K562 (cell line): ENCODE measurements at regions not wholly inside any gene's neighbourhood (a gene's known extent, or its start where the extent isn't known, plus 50 kb on each side); places are given as distances from the start of the nearest gene placed in this dataset.

ENCODE experiments used
- CBX5 ChIP-seq: IDR thresholded peaks from 2 replicates; pipeline ENCODE4 v1.6.1; 2014; ENCODE audit warnings: low read depth, borderline replicate concordance
- ELF2 ChIP-seq: fragments of 250-450 bp; sonication (Bioruptor Pico); IDR thresholded peaks from 2 replicates; pipeline ENCODE4 v1.5.0; 2021; ENCODE audit warnings: mild to moderate bottlenecking
- FOXP1 ChIP-seq: sonication (generic); formaldehyde crosslinking; IDR thresholded peaks from 2 replicates; pipeline ENCODE4 v1.8.0; 2022; ENCODE audit warnings: mild to moderate bottlenecking, missing genetic modification reagents
- HDAC2 ChIP-seq: fragments of 450-650 bp; IDR thresholded peaks from 2 replicates; pipeline ENCODE4 v1.6.1; 2016; ENCODE audit warnings: mild to moderate bottlenecking
- KHSRP ChIP-seq: fragments of 450-650 bp; IDR thresholded peaks from 2 replicates; pipeline ENCODE4 v1.6.1; 2017
- MYBL2 ChIP-seq, 2 experiments: fragments of 450-650 bp in 1 of 2; sonication (generic) in 1 of 2; formaldehyde crosslinking in 1 of 2; IDR thresholded peaks; 2 replicates each; pipeline versions ENCODE4 v1.6.1 to v1.8.1; 2017 to 2022; ENCODE audit warnings: borderline replicate concordance in 1 of 2, inconsistent platforms in 1 of 2, low read depth in 1 of 2, mild to moderate bottlenecking in 1 of 2, missing genetic modification reagents in 1 of 2, moderate library complexity in 1 of 2
- RBM14 ChIP-seq: fragments of 200-400 bp; formaldehyde crosslinking; IDR thresholded peaks from 2 replicates; pipeline ENCODE4 v1.6.1; 2018; ENCODE audit warnings: low read depth, mild to moderate bottlenecking, low read length, moderate library complexity, borderline replicate concordance; ENCODE audit not compliant: insufficient read depth
- RBM34 ChIP-seq: fragments of 200-400 bp; formaldehyde crosslinking; IDR thresholded peaks from 2 replicates; pipeline ENCODE4 v1.6.1; 2018; ENCODE audit warnings: low read length, borderline replicate concordance; ENCODE audit not compliant: insufficient read depth
- SMARCA4 ChIP-seq: fragments of 450-650 bp; IDR thresholded peaks from 2 replicates; pipeline ENCODE4 v1.6.1; 2016
- SNRNP70 ChIP-seq: fragments of 200-400 bp; formaldehyde crosslinking; optimal IDR thresholded peaks from 2 replicates; pipeline ENCODE3; 2017; ENCODE audit warnings: low read depth, low read length
- XRCC4 ChIP-seq: IDR thresholded peaks from one replicate; pipeline ENCODE4 v1.6.1; 2011; ENCODE audit not compliant: insufficient read depth, insufficient read length; ENCODE audit errors: extremely low read depth
- ZNF407 ChIP-seq: fragments of 450-650 bp; IDR thresholded peaks from 2 replicates; pipeline ENCODE4 v1.6.1; 2016; ENCODE audit warnings: low read depth
- ZNF76 ChIP-seq: fragments of 250-450 bp; sonication (Bioruptor Pico); IDR thresholded peaks from 2 replicates; pipeline ENCODE4 v1.4.0; 2020; ENCODE audit warnings: mild to moderate bottlenecking, moderate library complexity, borderline replicate concordance
- TF ChIP-seq, protein P1 (sequence below): fragments of 200-800 bp; sonication (Bioruptor generic); IDR thresholded peaks from 2 replicates; pipeline ENCODE4 v1.6.1; 2017; ENCODE audit warnings: missing genetic modification characterization, missing compliant biosample characterization
- TF ChIP-seq, protein P2 (sequence below): sonication (generic); formaldehyde crosslinking; IDR thresholded peaks from 2 replicates; pipeline ENCODE4 v1.8.1; 2022; ENCODE audit warnings: missing genetic modification reagents
- TF ChIP-seq, protein P3 (sequence below): fragments of 250-450 bp; sonication (Bioruptor Pico); IDR thresholded peaks from 2 replicates; pipeline ENCODE4 v1.5.0; 2021

- no peak for TF ChIP-seq ZNF407
- no peak for TF ChIP-seq KHSRP
- no peak for TF ChIP-seq RBM14
- TF ChIP-seq, protein P1, sequence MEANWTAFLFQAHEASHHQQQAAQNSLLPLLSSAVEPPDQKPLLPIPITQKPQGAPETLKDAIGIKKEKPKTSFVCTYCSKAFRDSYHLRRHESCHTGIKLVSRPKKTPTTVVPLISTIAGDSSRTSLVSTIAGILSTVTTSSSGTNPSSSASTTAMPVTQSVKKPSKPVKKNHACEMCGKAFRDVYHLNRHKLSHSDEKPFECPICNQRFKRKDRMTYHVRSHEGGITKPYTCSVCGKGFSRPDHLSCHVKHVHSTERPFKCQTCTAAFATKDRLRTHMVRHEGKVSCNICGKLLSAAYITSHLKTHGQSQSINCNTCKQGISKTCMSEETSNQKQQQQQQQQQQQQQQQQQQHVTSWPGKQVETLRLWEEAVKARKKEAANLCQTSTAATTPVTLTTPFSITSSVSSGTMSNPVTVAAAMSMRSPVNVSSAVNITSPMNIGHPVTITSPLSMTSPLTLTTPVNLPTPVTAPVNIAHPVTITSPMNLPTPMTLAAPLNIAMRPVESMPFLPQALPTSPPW (CRISPR knock-in tag) = peak; percentile 72
- TF ChIP-seq ELF2 (CRISPR knock-in tag) = 0 out of 2 replicates have a peak, but pooled peaks have one; percentile 34
- no peak for TF ChIP-seq XRCC4
- TF ChIP-seq FOXP1 (CRISPR knock-in tag) = no peak
- peak; percentile 30; the same call in 1 of the 2 replicates for TF ChIP-seq CBX5
- no peak for TF ChIP-seq MYBL2 (IDR thresholded peaks at IDR 0.05; ENCODE audit: low read depth)
- no peak for TF ChIP-seq MYBL2 (CRISPR knock-in tag; IDR thresholded peaks at IDR 0.05; ENCODE audit: borderline replicate concordance)
- TF ChIP-seq SNRNP70 = no peak
- TF ChIP-seq, protein P2, sequence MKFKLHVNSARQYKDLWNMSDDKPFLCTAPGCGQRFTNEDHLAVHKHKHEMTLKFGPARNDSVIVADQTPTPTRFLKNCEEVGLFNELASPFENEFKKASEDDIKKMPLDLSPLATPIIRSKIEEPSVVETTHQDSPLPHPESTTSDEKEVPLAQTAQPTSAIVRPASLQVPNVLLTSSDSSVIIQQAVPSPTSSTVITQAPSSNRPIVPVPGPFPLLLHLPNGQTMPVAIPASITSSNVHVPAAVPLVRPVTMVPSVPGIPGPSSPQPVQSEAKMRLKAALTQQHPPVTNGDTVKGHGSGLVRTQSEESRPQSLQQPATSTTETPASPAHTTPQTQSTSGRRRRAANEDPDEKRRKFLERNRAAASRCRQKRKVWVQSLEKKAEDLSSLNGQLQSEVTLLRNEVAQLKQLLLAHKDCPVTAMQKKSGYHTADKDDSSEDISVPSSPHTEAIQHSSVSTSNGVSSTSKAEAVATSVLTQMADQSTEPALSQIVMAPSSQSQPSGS (CRISPR knock-in tag) = peak; percentile 56; the same call in 1 of the 2 replicates
- peak; percentile 81 for TF ChIP-seq SMARCA4
- no peak for TF ChIP-seq RBM34
- no peak; the same call in 1 of the 2 replicates for TF ChIP-seq HDAC2
- TF ChIP-seq, protein P3, sequence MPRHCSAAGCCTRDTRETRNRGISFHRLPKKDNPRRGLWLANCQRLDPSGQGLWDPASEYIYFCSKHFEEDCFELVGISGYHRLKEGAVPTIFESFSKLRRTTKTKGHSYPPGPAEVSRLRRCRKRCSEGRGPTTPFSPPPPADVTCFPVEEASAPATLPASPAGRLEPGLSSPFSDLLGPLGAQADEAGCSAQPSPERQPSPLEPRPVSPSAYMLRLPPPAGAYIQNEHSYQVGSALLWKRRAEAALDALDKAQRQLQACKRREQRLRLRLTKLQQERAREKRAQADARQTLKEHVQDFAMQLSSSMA (CRISPR knock-in tag) = no peak
- peak; percentile 47; the same call in 1 of the 2 replicates for TF ChIP-seq ZNF76 (CRISPR knock-in tag)
These were observed 54.5 kb upstream of the GATA2 start (continued) for GRCh38 chr3:128547368-128547987.
